ENCODE measurements at regions not wholly inside any gene's neighbourhood (a gene's known extent, or its start where the extent isn't known, plus 50 kb on each side); places are given as distances from the start of the nearest gene placed in this dataset.

DNA sequence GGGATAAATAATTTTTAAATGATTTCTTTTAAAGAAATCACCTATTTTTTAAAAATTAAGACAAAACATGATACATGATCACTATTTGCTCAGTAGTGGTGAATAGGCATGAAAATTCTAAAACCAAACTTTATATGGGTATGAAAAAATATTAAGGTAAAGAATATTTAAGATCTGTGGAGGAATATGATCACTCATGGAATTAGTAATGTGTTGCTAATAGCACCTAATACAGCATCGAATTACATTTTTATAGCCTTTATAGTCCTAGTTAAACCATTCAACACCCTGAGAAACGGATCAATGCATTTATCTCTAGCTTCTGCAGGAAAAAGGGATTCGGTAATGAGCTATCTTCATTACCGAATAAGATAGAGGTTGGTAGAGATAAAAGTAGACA, 373.9 kb downstream of the LRRIQ3 start:
- H3K4me3 ChIP-seq (ENCODE audit: low read depth, low read length): no peak overlapping the region
- TF ChIP-seq, protein P1, sequence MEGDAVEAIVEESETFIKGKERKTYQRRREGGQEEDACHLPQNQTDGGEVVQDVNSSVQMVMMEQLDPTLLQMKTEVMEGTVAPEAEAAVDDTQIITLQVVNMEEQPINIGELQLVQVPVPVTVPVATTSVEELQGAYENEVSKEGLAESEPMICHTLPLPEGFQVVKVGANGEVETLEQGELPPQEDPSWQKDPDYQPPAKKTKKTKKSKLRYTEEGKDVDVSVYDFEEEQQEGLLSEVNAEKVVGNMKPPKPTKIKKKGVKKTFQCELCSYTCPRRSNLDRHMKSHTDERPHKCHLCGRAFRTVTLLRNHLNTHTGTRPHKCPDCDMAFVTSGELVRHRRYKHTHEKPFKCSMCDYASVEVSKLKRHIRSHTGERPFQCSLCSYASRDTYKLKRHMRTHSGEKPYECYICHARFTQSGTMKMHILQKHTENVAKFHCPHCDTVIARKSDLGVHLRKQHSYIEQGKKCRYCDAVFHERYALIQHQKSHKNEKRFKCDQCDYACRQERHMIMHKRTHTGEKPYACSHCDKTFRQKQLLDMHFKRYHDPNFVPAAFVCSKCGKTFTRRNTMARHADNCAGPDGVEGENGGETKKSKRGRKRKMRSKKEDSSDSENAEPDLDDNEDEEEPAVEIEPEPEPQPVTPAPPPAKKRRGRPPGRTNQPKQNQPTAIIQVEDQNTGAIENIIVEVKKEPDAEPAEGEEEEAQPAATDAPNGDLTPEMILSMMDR (IDR thresholded peaks at IDR 0.05; ENCODE audit: borderline replicate concordance, insufficient read depth, low read depth, low read length): no peak

DNA sequence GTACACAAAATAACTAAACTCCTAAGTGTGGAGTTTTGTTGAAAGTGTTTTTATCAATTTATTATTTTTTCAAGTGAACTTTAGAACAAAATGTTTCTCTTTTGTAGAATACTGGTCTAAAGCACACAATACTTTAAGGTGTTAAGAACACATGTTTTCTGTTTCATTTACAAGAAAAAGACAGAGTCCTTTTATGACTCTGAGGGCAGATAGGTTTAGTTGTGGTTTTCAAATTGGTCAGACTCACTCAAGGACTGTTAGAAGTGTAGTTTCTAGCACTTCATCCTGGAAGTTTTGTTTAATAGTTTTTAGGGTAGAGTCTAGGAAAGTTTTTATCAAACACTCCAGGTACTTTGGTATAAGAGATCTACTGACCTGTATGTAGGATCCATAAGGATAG, 376.5 kb downstream of the LRRIQ3 start:
- H3K4me3 ChIP-seq (ENCODE audit: low read depth, low read length): no peak overlapping the region
- TF ChIP-seq, protein P1 (IDR thresholded peaks at IDR 0.05; ENCODE audit: borderline replicate concordance, insufficient read depth, low read depth, low read length): no peak

DNA sequence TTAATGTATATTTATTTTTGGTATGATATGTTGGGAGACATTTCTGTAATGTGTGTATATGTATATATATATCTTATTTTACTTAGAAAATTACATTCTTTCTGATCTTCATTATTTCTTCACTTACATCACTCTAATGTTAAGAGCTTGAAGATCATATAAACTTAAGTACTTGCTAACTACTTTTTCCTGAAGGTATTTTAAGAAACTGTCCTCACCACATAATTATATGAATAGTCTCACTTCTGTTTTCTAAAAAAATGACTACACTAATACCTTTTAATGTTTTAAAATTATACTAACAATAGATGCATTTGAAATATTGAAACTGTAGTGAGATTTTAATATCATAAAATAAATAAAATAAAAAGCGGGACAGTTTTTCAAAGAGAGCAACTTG, 377.1 kb downstream of the LRRIQ3 start:
- TF ChIP-seq, protein P1 (IDR thresholded peaks at IDR 0.05; ENCODE audit: borderline replicate concordance, insufficient read depth, low read depth, low read length): no peak
- no peak overlapping the region for H3K4me3 ChIP-seq (ENCODE audit: low read depth, low read length)

DNA sequence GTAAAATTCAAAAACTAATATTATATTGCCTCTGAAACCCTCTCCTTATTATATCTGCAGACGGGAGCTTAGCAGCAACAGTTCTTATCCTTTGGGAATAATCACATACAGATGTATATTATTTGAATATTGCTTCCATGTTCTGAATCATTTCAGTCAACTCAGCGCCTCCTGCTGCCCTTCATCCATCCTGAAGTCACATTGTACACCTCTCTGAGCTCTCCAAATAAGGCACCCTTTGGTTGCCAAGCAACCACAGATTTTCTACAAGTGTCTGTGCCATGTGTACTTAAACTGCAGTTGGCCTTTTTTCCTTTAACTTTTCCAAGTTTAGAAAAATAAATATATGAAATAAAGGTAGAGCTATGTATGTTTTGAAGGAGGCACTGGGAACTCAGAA, 384.3 kb downstream of the LRRIQ3 start:
- TF ChIP-seq, protein P1 (IDR thresholded peaks at IDR 0.05; ENCODE audit: borderline replicate concordance, insufficient read depth, low read depth, low read length): no peak
- H3K4me3 ChIP-seq (ENCODE audit: low read depth, low read length): no peak overlapping the region

DNA sequence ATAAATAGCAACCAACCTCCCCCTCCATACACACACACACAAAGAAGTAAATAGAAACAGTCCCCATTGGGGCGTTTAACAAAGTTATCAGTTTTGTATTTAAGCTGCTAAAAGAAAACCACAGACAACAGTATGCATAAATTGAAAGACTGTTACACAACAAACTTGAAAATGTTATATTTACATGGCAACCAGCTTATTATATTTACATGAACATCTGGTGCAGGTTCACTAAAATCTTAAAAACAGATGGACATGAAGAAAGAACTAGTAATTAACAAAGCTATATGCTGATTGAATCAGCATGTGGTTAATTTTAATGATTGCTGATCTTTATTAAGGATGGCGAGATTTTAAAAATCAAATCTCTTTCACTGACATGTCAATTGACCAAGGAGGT, 384.7 kb downstream of the LRRIQ3 start:
- TF ChIP-seq, protein P1 (IDR thresholded peaks at IDR 0.05; ENCODE audit: borderline replicate concordance, insufficient read depth, low read depth, low read length): no peak
- no peak overlapping the region for H3K4me3 ChIP-seq (ENCODE audit: low read depth, low read length)

DNA sequence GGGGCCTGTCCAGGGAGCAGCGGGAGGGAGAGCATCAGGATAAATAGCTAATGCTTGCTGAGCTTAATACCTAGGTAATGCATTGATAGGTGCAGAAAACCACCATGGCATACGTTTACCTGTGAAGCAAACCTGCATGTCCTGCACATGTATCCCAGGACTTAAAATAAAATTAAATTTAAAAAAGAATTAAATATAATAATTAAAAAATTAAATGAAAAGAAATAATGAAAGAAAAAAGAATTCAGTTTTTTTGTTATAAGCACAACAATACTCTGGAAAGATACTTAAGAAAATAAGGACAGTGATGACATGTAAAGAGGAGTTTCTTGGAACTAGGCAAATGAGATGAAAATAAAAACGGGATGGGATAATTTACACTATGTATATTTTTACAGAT, 386.2 kb downstream of the LRRIQ3 start:
- TF ChIP-seq, protein P1 (IDR thresholded peaks at IDR 0.05; ENCODE audit: borderline replicate concordance, insufficient read depth, low read depth, low read length): no peak
- no peak overlapping the region for H3K4me3 ChIP-seq (ENCODE audit: low read depth, low read length)

DNA sequence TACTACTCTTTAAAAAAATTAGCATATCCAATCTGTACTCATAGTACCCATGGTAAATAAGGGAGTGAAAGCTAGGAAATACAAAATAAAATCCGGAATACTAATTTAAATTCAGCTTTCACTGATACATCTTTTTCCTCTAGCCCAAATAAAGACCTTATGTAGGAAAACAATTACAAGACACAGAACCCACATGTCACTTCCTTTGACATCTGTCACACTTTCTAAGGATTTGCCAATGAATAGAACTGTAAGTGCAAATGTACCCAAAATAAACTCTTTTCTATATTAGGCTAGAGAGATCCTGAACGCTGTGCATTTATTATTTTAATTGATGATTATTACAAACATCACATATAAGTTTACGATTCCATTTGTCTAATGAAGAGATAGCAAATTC, 393.0 kb downstream of the LRRIQ3 start:
- TF ChIP-seq, protein P1 (IDR thresholded peaks at IDR 0.05; ENCODE audit: borderline replicate concordance, insufficient read depth, low read depth, low read length): no peak
- no peak overlapping the region for H3K4me3 ChIP-seq (ENCODE audit: low read depth, low read length)

Data from GM12875 (cell line).